Midbrain (tissue), 1 donor: ENCODE measurements at regions not wholly inside any gene's neighbourhood (a gene's known extent, or its start where the extent isn't known, plus 50 kb on each side); places are given as distances from the start of the nearest gene placed in this dataset.

ENCODE experiments used
- DNase-seq: peaks from one replicate; lab custom pipeline; 2025; lab: John Stamatoyannopoulos, UW

GRCh38 chr21:20522611-20523010, 475.6 kb upstream of the NCAM2 start:
- DNase-seq: no peak

- DNase-seq: no peak
Measured at GRCh38 chr21:20523191-20523590, 475.0 kb upstream of the NCAM2 start.

GRCh38 chr21:20527731-20528460, 470.3 kb upstream of the NCAM2 start:
- DNase-seq: no peak

GRCh38 chr21:20537130-20537529, 461.1 kb upstream of the NCAM2 start:
- no peak for DNase-seq

GRCh38 chr21:20538039-20538658, 460.1 kb upstream of the NCAM2 start:
- DNase-seq: no peak

- DNase-seq: no peak
Measured at GRCh38 chr21:20545454-20545853, 452.8 kb upstream of the NCAM2 start.

- no peak for DNase-seq
Measured at GRCh38 chr21:20551939-20552338, 446.3 kb upstream of the NCAM2 start.

- no peak for DNase-seq
Measured at GRCh38 chr21:20554785-20555184, 443.4 kb upstream of the NCAM2 start.

GRCh38 chr21:20570824-20571232, 427.4 kb upstream of the NCAM2 start:
- DNase-seq: peak; percentile 12

- no peak for DNase-seq
Measured at GRCh38 chr21:20572582-20572981, 425.6 kb upstream of the NCAM2 start.

GRCh38 chr21:20581361-20581760, 416.8 kb upstream of the NCAM2 start:
- DNase-seq: no peak

- DNase-seq: no peak
Measured at GRCh38 chr21:20591284-20591683, 406.9 kb upstream of the NCAM2 start.

GRCh38 chr21:20592463-20592862, 405.7 kb upstream of the NCAM2 start:
- DNase-seq: no peak

- no peak for DNase-seq
Measured at GRCh38 chr21:20603236-20603635, 395.0 kb upstream of the NCAM2 start.

- no peak for DNase-seq
Measured at GRCh38 chr21:20611008-20611407, 387.2 kb upstream of the NCAM2 start.

- DNase-seq: no peak
Measured at GRCh38 chr21:20613654-20614053, 384.6 kb upstream of the NCAM2 start.

GRCh38 chr21:20617130-20617529, 381.1 kb upstream of the NCAM2 start:
- DNase-seq: no peak

- no peak for DNase-seq
Measured at GRCh38 chr21:20618878-20619277, 379.3 kb upstream of the NCAM2 start.

- DNase-seq: no peak
Measured at GRCh38 chr21:20627594-20627993, 370.6 kb upstream of the NCAM2 start.

GRCh38 chr21:20631633-20632032, 366.6 kb upstream of the NCAM2 start:
- DNase-seq: no peak

GRCh38 chr21:20639026-20639425, 359.2 kb upstream of the NCAM2 start:
- no peak for DNase-seq

- DNase-seq: no peak
Measured at GRCh38 chr21:20641241-20641640, 357.0 kb upstream of the NCAM2 start.

GRCh38 chr21:20642681-20643080, 355.5 kb upstream of the NCAM2 start:
- no peak for DNase-seq

GRCh38 chr21:20644552-20644951, 353.7 kb upstream of the NCAM2 start:
- no peak for DNase-seq
